Breast epithelium (tissue), 3 donors: ENCODE measurements at regions not wholly inside any gene's neighbourhood (a gene's known extent, or its start where the extent isn't known, plus 50 kb on each side); places are given as distances from the start of the nearest gene placed in this dataset.

Source experiments
- POLR2A ChIP-seq: fragments of 450-650 bp; IDR thresholded peaks from one replicate; pipeline ENCODE4 v1.6.1; 2016; ENCODE audit warnings: antibody characterized with exemption, mild to moderate bottlenecking, moderate library complexity
- POLR2AphosphoS5 ChIP-seq, 3 donors: sonication (generic); formaldehyde crosslinking; IDR thresholded peaks; one replicate each; pipeline ENCODE4 v1.6.1; 2017; ENCODE audit warnings: antibody characterized with exemption in 3 of 3
- TF ChIP-seq, protein P1 (sequence below), 3 donors: fragments of 450-650 bp; IDR thresholded peaks; one replicate each; pipeline ENCODE4 v1.5.1; 2016 to 2017; ENCODE audit warnings: antibody characterized with exemption in 3 of 3, mild to moderate bottlenecking in 3 of 3, moderate library complexity in 3 of 3

DNA sequence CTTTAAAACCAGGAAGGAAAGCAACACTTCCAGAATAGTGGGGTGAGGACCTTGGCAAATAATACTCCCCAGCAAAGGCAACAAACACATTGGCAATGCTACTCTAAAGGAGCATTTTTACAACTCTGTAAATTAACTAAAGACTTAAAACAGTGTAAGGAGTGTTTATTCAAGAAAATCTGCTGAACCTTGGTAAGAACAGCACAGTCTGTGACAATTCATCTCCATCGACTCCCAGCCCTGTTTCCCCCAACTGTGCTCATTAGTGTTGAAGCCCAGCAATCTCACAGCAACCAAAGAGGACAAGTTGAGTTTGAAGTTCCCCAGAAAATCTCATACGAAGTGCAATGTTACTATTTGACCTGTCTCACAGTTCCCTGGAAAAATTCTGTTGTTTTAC, 884.9 kb downstream of the C6orf118 start:
- TF ChIP-seq, protein P1, sequence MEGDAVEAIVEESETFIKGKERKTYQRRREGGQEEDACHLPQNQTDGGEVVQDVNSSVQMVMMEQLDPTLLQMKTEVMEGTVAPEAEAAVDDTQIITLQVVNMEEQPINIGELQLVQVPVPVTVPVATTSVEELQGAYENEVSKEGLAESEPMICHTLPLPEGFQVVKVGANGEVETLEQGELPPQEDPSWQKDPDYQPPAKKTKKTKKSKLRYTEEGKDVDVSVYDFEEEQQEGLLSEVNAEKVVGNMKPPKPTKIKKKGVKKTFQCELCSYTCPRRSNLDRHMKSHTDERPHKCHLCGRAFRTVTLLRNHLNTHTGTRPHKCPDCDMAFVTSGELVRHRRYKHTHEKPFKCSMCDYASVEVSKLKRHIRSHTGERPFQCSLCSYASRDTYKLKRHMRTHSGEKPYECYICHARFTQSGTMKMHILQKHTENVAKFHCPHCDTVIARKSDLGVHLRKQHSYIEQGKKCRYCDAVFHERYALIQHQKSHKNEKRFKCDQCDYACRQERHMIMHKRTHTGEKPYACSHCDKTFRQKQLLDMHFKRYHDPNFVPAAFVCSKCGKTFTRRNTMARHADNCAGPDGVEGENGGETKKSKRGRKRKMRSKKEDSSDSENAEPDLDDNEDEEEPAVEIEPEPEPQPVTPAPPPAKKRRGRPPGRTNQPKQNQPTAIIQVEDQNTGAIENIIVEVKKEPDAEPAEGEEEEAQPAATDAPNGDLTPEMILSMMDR (IDR thresholded peaks at IDR 0.05) = no peak
- TF ChIP-seq POLR2A = no peak
- TF ChIP-seq POLR2AphosphoS5 (IDR thresholded peaks at IDR 0.05) = no peak
